ENCODE measurements at regions not wholly inside any gene's neighbourhood (a gene's known extent, or its start where the extent isn't known, plus 50 kb on each side); places are given as distances from the start of the nearest gene placed in this dataset.

DNA sequence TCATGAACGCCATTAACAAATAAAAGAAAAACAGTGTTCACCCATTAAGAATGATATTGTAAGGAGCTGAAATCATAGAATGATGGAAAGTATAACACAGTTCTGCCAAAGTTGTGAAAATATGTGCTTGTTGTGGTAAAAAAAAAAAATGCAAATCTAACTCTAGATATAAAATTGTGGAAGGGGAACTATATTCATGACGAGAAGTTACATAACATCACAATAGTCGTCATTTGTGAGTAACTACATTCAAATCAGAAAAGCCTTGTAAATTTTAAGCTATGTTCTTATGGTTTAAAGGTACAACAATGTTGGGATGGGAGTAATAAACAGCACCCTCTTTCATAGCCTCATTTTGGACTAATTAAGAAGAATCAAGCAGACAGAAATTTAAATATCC lies 57.6 kb upstream of the PRDM8 start:
- H3K4me2 ChIP-seq (ENCODE audit: low read depth, low read length): no peak overlapping the region
- H3K9me2 ChIP-seq (replicated peaks; ENCODE audit: insufficient read depth, low read length): no peaks in the 10 kb centered on the region; the same call in 1 of the 2 replicates
- H3K4me1 ChIP-seq (ENCODE audit: low read length): peaks cover 4% of the 10 kb centered on the region; the same call in 1 of the 2 replicates

DNA sequence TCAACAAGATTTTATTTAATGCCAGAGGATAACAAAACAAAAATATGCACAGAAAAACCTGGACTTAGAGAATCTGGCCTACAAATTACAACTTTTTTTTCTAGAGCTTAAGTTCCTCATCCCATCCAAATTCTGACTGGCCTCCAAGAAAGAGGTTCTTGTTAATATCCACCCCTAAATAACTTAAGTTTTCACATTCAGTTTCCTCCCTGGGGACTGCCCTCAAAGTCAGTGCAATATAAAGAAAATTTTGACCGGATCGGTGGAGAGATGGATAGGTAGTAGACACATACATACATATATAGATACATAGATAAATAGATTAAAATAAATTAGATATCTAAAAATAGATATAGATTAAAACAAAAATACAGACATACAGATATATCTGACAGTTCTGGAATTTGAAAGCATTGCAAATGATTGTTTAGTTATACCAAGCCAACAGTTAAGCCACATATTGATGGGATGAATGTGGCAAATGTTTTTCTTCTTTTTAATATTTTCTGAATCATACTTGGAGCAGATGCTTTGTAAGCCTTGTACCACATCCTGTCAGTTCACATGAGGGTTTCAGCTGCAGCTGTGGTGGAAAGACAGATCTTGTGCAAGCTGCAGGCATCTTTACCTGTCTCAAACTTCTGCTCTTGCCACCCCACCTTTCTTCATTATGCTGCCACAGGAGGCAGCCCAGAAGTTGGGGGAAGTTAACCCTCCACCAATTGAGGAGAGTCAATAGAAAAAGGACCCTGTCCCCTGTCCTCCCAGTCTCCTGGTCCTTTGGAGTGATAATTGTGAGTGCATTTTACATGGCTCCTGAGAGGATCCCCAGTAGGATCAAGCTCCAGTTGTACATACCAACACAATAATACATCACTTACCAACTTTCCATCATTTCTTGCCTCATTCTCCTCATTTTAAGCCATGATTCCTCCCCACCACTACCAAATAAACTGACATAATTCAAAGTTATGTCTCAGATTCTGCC lies 58.5 kb upstream of the PRDM8 start:
- Histone ChIP-seq H3K27ac (ENCODE audit: low read length) (no peak overlapping the region), H2AFZ (ENCODE audit: low read length) (no peak overlapping the region)

More for the DNA sequence above, 57.6 kb upstream of the PRDM8 start:
- Histone ChIP-seq H3K9ac (ENCODE audit: low read length) (no peak overlapping the region), H3K79me2 (ENCODE audit: low read length) (no peaks in the 10 kb centered on the region), H3F3A (ENCODE audit: insufficient read depth, low read length) (no peaks in the 10 kb centered on the region), H3K9me3 (replicated peaks; ENCODE audit: insufficient read depth, low read length) (no peaks in the 10 kb centered on the region), H2AFZ (ENCODE audit: low read length) (no peak overlapping the region), H4K20me1 (ENCODE audit: insufficient read depth, low read length) (no peaks in the 10 kb centered on the region), H3K4me3 (ENCODE audit: low read length) (no peak overlapping the region), H3K27ac (ENCODE audit: low read length) (no peak overlapping the region), H3K36me3 (replicated peaks; ENCODE audit: insufficient read depth, low read length) (no peaks in the 10 kb centered on the region), H3K27me3 (replicated peaks; ENCODE audit: insufficient read depth, low read length) (no peaks in the 10 kb centered on the region)
- DNase-seq: no peak
- no peak for TF ChIP-seq CTCF (IDR thresholded peaks at IDR 0.05; ENCODE audit: low read length)
- no peak for TF ChIP-seq EZH2phosphoT487 (IDR thresholded peaks at IDR 0.05; ENCODE audit: low read length)
- no peak for TF ChIP-seq EZH2 (optimal IDR thresholded peaks at IDR 0.05; ENCODE audit: low read depth, low read length)

GRCh38 chr4:80137631-80138030 lies 59.7 kb upstream of the PRDM8 start:
- DNase-seq: no peak
- no peaks in the 10 kb centered on the region for H3F3A ChIP-seq (ENCODE audit: insufficient read depth, low read length)
- no peaks in the 10 kb centered on the region for H3K36me3 ChIP-seq (replicated peaks; ENCODE audit: insufficient read depth, low read length)
- peaks cover 4% of the 10 kb centered on the region; the same call in 1 of the 2 replicates for H3K4me1 ChIP-seq (ENCODE audit: low read length)
- no peaks in the 10 kb centered on the region for H4K20me1 ChIP-seq (ENCODE audit: insufficient read depth, low read length)
- no peaks in the 10 kb centered on the region for H3K79me2 ChIP-seq (ENCODE audit: low read length)
- H3K4me3 ChIP-seq (ENCODE audit: low read length): no peak overlapping the region
- H3K9ac ChIP-seq (ENCODE audit: low read length): no peak overlapping the region
- no peaks in the 10 kb centered on the region for H3K27me3 ChIP-seq (replicated peaks; ENCODE audit: insufficient read depth, low read length)
- H3K9me2 ChIP-seq (replicated peaks; ENCODE audit: insufficient read depth, low read length): no peaks in the 10 kb centered on the region; the same call in 1 of the 2 replicates
- no peak for TF ChIP-seq EZH2phosphoT487 (IDR thresholded peaks at IDR 0.05; ENCODE audit: low read length)
- TF ChIP-seq EZH2 (optimal IDR thresholded peaks at IDR 0.05; ENCODE audit: low read depth, low read length): no peak
- TF ChIP-seq CTCF (IDR thresholded peaks at IDR 0.05; ENCODE audit: low read length): no peak
- H3K27ac ChIP-seq (ENCODE audit: low read length): no peak overlapping the region
- H3K9me3 ChIP-seq (replicated peaks; ENCODE audit: insufficient read depth, low read length): no peaks in the 10 kb centered on the region
- H2AFZ ChIP-seq (ENCODE audit: low read length): no peak overlapping the region
- no peak overlapping the region for H3K4me2 ChIP-seq (ENCODE audit: low read depth, low read length)

More for the DNA sequence above, 58.5 kb upstream of the PRDM8 start:
- Histone ChIP-seq H3K9ac (ENCODE audit: low read length) (no peak overlapping the region), H3K9me3 (replicated peaks; ENCODE audit: insufficient read depth, low read length) (no peaks in the 10 kb centered on the region), H3K27me3 (replicated peaks; ENCODE audit: insufficient read depth, low read length) (no peaks in the 10 kb centered on the region), H3F3A (ENCODE audit: insufficient read depth, low read length) (no peaks in the 10 kb centered on the region), H3K36me3 (replicated peaks; ENCODE audit: insufficient read depth, low read length) (no peaks in the 10 kb centered on the region), H3K4me2 (ENCODE audit: low read depth, low read length) (no peak overlapping the region), H3K4me3 (ENCODE audit: low read length) (no peak overlapping the region), H3K4me1 (ENCODE audit: low read length) (peaks cover 4% of the 10 kb centered on the region; the same call in 1 of the 2 replicates), H3K79me2 (ENCODE audit: low read length) (no peaks in the 10 kb centered on the region), H3K9me2 (replicated peaks; ENCODE audit: insufficient read depth, low read length) (no peaks in the 10 kb centered on the region; the same call in 1 of the 2 replicates), H4K20me1 (ENCODE audit: insufficient read depth, low read length) (no peaks in the 10 kb centered on the region)
- TF ChIP-seq EZH2phosphoT487 (IDR thresholded peaks at IDR 0.05; ENCODE audit: low read length) (no peak), CTCF (IDR thresholded peaks at IDR 0.05; ENCODE audit: low read length) (no peak), EZH2 (optimal IDR thresholded peaks at IDR 0.05; ENCODE audit: low read depth, low read length) (no peak)
- DNase-seq: peak; percentile 75

Data from MM.1S (cell line).